KOPT-K1 (cell line): ENCODE measurements at regions not wholly inside any gene's neighbourhood (a gene's known extent, or its start where the extent isn't known, plus 50 kb on each side); places are given as distances from the start of the nearest gene placed in this dataset.

Experiments used
- H3K27ac ChIP-seq: fragments of 200-600 bp; sonication (generic); 2 replicates; pipeline ENCODE4 v1.5.1; 2016; ENCODE audit warnings: antibody characterized with exemption, mild to moderate bottlenecking, low read depth, low read length; ENCODE audit not compliant: poor library complexity, severe bottlenecking
- H3K36me3 ChIP-seq: fragments of 200-600 bp; sonication (generic); 2 replicates; pipeline ENCODE4 v1.5.1; 2017; ENCODE audit warnings: antibody characterized with exemption, mild to moderate bottlenecking, low read length, moderate library complexity; ENCODE audit not compliant: insufficient read depth
- H3K9me3 ChIP-seq: fragments of 200-600 bp; sonication (generic); 2 replicates; pipeline ENCODE4 v1.5.1; 2017; ENCODE audit warnings: antibody characterized with exemption, low read length, mild to moderate bottlenecking; ENCODE audit not compliant: insufficient read depth, poor library complexity, severe bottlenecking

- no peaks in the 10 kb centered on the region for H3K36me3 ChIP-seq
- H3K27ac ChIP-seq: no peak overlapping the region
- H3K9me3 ChIP-seq: no peaks in the 10 kb centered on the region
Observed at GRCh38 chr9:96163161-96163560, 138.8 kb downstream of the HSD17B3 start.

GRCh38 chr9:96161819-96162218 lies 140.2 kb downstream of the HSD17B3 start:
- no peaks in the 10 kb centered on the region for H3K36me3 ChIP-seq

GRCh38 chr9:96160866-96161265 lies 141.1 kb downstream of the HSD17B3 start:
- Histone ChIP-seq H3K9me3 (no peaks in the 10 kb centered on the region), H3K27ac (no peak overlapping the region)

More at GRCh38 chr9:96161819-96162218, 140.2 kb downstream of the HSD17B3 start:
- H3K27ac ChIP-seq: no peak overlapping the region
- no peaks in the 10 kb centered on the region for H3K9me3 ChIP-seq

GRCh38 chr9:96160168-96160567 lies 141.8 kb downstream of the HSD17B3 start:
- Histone ChIP-seq H3K36me3 (no peaks in the 10 kb centered on the region), H3K27ac (no peak overlapping the region), H3K9me3 (no peaks in the 10 kb centered on the region)

More at GRCh38 chr9:96160866-96161265, 141.1 kb downstream of the HSD17B3 start:
- no peaks in the 10 kb centered on the region for H3K36me3 ChIP-seq

GRCh38 chr9:96159596-96159995 lies 142.4 kb downstream of the HSD17B3 start:
- no peaks in the 10 kb centered on the region for H3K9me3 ChIP-seq
- H3K27ac ChIP-seq: no peak overlapping the region
- no peaks in the 10 kb centered on the region for H3K36me3 ChIP-seq

GRCh38 chr9:96158909-96159575 lies 142.9 kb downstream of the HSD17B3 start:
- no peaks in the 10 kb centered on the region for H3K36me3 ChIP-seq
- H3K9me3 ChIP-seq: no peaks in the 10 kb centered on the region
- H3K27ac ChIP-seq: no peak overlapping the region

- Histone ChIP-seq H3K9me3 (no peaks in the 10 kb centered on the region), H3K36me3 (no peaks in the 10 kb centered on the region), H3K27ac (no peak overlapping the region)
Observed at GRCh38 chr9:96158147-96158546, 143.8 kb downstream of the HSD17B3 start.

- no peak overlapping the region for H3K27ac ChIP-seq
- H3K9me3 ChIP-seq: no peaks in the 10 kb centered on the region
- H3K36me3 ChIP-seq: no peaks in the 10 kb centered on the region
Observed at GRCh38 chr9:96157675-96158074, 144.3 kb downstream of the HSD17B3 start.

GRCh38 chr9:96156171-96156974 lies 145.6 kb downstream of the HSD17B3 start:
- Histone ChIP-seq H3K27ac (no peak overlapping the region), H3K9me3 (no peaks in the 10 kb centered on the region), H3K36me3 (no peaks in the 10 kb centered on the region)

- Histone ChIP-seq H3K36me3 (no peaks in the 10 kb centered on the region), H3K27ac (no peak overlapping the region), H3K9me3 (no peaks in the 10 kb centered on the region)
Observed at GRCh38 chr9:96154081-96154480, 147.9 kb downstream of the HSD17B3 start.

- no peaks in the 10 kb centered on the region for H3K9me3 ChIP-seq
Observed at GRCh38 chr9:96152550-96152949, 149.4 kb downstream of the HSD17B3 start.

GRCh38 chr9:96150324-96151227 lies 151.4 kb downstream of the HSD17B3 start:
- Histone ChIP-seq H3K9me3 (no peaks in the 10 kb centered on the region), H3K36me3 (no peaks in the 10 kb centered on the region), H3K27ac (no peak overlapping the region)

More at GRCh38 chr9:96152550-96152949, 149.4 kb downstream of the HSD17B3 start:
- H3K27ac ChIP-seq: no peak overlapping the region
- H3K36me3 ChIP-seq: no peaks in the 10 kb centered on the region

GRCh38 chr9:96149533-96150280 lies 152.3 kb downstream of the HSD17B3 start:
- Histone ChIP-seq H3K27ac (no peak overlapping the region), H3K36me3 (no peaks in the 10 kb centered on the region), H3K9me3 (no peaks in the 10 kb centered on the region)
